ENCODE measurements at regions not wholly inside any gene's neighbourhood (a gene's known extent, or its start where the extent isn't known, plus 50 kb on each side); places are given as distances from the start of the nearest gene placed in this dataset.

- no peak overlapping the region for H3K4me3 Mint-ChIP-seq
- no peak overlapping the region for H3K27ac Mint-ChIP-seq
- H3K27me3 Mint-ChIP-seq = no peaks in the 10 kb centered on the region
- no peaks in the 10 kb centered on the region for H3K4me1 Mint-ChIP-seq (ENCODE audit: low read depth)
- no peaks in the 10 kb centered on the region for H3K36me3 Mint-ChIP-seq
- H3K9me3 Mint-ChIP-seq (ENCODE audit: low read depth) = no peaks in the 10 kb centered on the region
Observed at GRCh38 chr5:67315082-67315989, 118.7 kb upstream of the CD180 start.

DNA sequence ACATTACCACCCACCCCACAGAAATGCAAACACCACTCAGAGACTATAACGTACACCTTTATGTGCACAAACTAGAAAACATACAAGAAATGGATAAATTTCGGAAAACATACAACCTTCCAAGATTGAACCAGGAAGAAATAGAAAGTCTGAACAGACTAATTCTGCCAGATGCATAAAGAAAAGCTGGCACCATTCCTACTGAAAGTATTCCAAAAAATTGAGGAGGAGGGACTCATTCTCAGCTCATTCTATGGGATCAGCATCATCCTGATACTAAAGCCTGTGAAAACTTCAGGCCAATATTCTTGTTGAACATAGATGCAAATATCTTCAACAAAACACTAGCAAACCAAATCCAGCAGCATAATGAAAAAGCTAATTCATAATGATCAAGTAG is 115.1 kb upstream of the CD180 start:
- Mint-ChIP-seq H3K4me1 (ENCODE audit: low read depth) (peaks cover 11% of the 10 kb centered on the region), H3K27me3 (no peaks in the 10 kb centered on the region), H3K4me3 (no peak overlapping the region), H3K36me3 (no peaks in the 10 kb centered on the region), H3K27ac (no peak overlapping the region), H3K9me3 (ENCODE audit: low read depth) (no peaks in the 10 kb centered on the region)

DNA sequence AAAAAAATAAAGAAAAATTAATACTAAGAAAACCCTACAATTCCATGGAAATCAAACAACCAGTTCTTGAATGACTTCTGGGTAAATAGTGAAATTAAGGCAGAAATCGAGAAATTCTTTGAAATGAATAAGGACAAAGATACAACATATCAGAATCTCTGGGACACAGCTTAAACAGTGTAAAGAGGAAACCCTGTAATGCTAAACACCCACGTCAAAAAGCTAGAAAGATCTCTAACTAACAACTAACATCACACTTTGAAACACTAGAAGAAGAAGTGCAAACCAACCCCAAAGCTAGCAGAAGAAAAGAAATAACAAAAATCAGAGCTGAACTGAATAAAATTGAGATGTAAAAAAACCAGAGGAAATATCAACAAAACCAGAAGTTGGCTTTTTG is 114.6 kb upstream of the CD180 start:
- Mint-ChIP-seq H3K4me1 (ENCODE audit: low read depth) (peaks cover 16% of the 10 kb centered on the region), H3K9me3 (ENCODE audit: low read depth) (no peaks in the 10 kb centered on the region), H3K36me3 (no peaks in the 10 kb centered on the region), H3K4me3 (no peak overlapping the region), H3K27me3 (no peaks in the 10 kb centered on the region), H3K27ac (no peak overlapping the region)

DNA sequence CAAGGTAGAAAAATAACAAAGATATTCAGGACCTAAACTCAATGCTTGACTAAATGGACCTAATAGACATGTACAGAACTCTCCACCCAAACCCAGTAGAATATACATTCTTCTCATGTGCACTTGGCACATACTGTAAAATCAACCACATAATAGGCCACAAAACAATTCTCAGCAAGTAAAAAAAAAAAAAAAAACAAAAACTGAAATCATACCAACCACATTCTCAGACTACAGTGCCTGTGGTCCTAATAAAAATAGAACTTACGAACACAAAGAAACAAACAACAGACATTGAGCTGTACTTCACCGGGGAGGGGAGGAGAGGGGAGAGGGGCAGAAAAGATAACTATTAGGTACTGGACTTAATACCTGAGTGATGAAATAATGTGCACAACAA is 114.1 kb upstream of the CD180 start:
- no peak overlapping the region for H3K27ac Mint-ChIP-seq
- no peaks in the 10 kb centered on the region for H3K9me3 Mint-ChIP-seq (ENCODE audit: low read depth)
- H3K27me3 Mint-ChIP-seq = no peaks in the 10 kb centered on the region
- H3K4me1 Mint-ChIP-seq (ENCODE audit: low read depth) = peaks cover 17% of the 10 kb centered on the region
- no peak overlapping the region for H3K4me3 Mint-ChIP-seq
- no peaks in the 10 kb centered on the region for H3K36me3 Mint-ChIP-seq

GRCh38 chr5:67310169-67310568 is 113.6 kb upstream of the CD180 start:
- H3K4me3 Mint-ChIP-seq = no peak overlapping the region
- H3K4me1 Mint-ChIP-seq (ENCODE audit: low read depth) = peaks cover 17% of the 10 kb centered on the region
- no peaks in the 10 kb centered on the region for H3K36me3 Mint-ChIP-seq
- no peaks in the 10 kb centered on the region for H3K27me3 Mint-ChIP-seq
- no peak overlapping the region for H3K27ac Mint-ChIP-seq
- no peaks in the 10 kb centered on the region for H3K9me3 Mint-ChIP-seq (ENCODE audit: low read depth)

GRCh38 chr5:67308988-67309688 is 112.5 kb upstream of the CD180 start:
- Mint-ChIP-seq H3K9me3 (ENCODE audit: low read depth) (no peaks in the 10 kb centered on the region), H3K36me3 (no peaks in the 10 kb centered on the region), H3K4me3 (no peak overlapping the region), H3K27me3 (no peaks in the 10 kb centered on the region), H3K27ac (no peak overlapping the region), H3K4me1 (ENCODE audit: low read depth) (peaks cover 17% of the 10 kb centered on the region)

- no peaks in the 10 kb centered on the region for H3K27me3 Mint-ChIP-seq
- peaks cover 17% of the 10 kb centered on the region for H3K4me1 Mint-ChIP-seq (ENCODE audit: low read depth)
- H3K27ac Mint-ChIP-seq = no peak overlapping the region
- no peaks in the 10 kb centered on the region for H3K36me3 Mint-ChIP-seq
- no peak overlapping the region for H3K4me3 Mint-ChIP-seq
- no peaks in the 10 kb centered on the region for H3K9me3 Mint-ChIP-seq (ENCODE audit: low read depth)
Observed at GRCh38 chr5:67306965-67307607, 110.5 kb upstream of the CD180 start.

- H3K9me3 Mint-ChIP-seq (ENCODE audit: low read depth) = no peaks in the 10 kb centered on the region
- H3K4me3 Mint-ChIP-seq = no peak overlapping the region
- H3K4me1 Mint-ChIP-seq (ENCODE audit: low read depth) = peaks cover 17% of the 10 kb centered on the region
- H3K36me3 Mint-ChIP-seq = no peaks in the 10 kb centered on the region
- H3K27ac Mint-ChIP-seq = no peak overlapping the region
- H3K27me3 Mint-ChIP-seq = no peaks in the 10 kb centered on the region
Observed at GRCh38 chr5:67305913-67306710, 109.5 kb upstream of the CD180 start.

- no peaks in the 10 kb centered on the region for H3K27me3 Mint-ChIP-seq
- no peak overlapping the region for H3K4me3 Mint-ChIP-seq
- H3K9me3 Mint-ChIP-seq (ENCODE audit: low read depth) = no peaks in the 10 kb centered on the region
- no peak overlapping the region for H3K27ac Mint-ChIP-seq
- H3K4me1 Mint-ChIP-seq (ENCODE audit: low read depth) = peaks cover 17% of the 10 kb centered on the region
- H3K36me3 Mint-ChIP-seq = no peaks in the 10 kb centered on the region
Observed at GRCh38 chr5:67305401-67305800, 108.8 kb upstream of the CD180 start.

DNA sequence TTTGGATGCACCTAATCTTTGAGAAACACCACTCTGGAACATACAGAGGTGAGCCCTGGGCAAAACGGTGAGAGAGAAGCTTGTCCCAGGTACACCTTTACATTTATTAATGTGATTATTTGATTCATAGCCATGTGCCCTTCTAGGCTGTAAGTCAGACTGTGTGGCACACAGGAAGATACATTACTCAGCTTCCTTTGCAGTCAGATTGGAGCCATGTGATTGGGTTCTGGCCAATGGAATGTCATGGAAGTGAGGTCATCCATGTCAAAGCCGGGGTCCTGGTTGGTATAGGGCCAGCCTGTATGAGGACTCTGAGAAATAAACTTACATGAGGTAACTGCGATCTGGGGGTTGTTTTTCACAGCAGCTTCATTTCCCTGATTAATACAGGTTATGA is 106.8 kb upstream of the CD180 start:
- H3K36me3 Mint-ChIP-seq = no peaks in the 10 kb centered on the region
- no peaks in the 10 kb centered on the region for H3K27me3 Mint-ChIP-seq
- peaks cover 17% of the 10 kb centered on the region for H3K4me1 Mint-ChIP-seq (ENCODE audit: low read depth)
- no peaks in the 10 kb centered on the region for H3K9me3 Mint-ChIP-seq (ENCODE audit: low read depth)
- H3K27ac Mint-ChIP-seq = no peak overlapping the region
- no peak overlapping the region for H3K4me3 Mint-ChIP-seq

DNA sequence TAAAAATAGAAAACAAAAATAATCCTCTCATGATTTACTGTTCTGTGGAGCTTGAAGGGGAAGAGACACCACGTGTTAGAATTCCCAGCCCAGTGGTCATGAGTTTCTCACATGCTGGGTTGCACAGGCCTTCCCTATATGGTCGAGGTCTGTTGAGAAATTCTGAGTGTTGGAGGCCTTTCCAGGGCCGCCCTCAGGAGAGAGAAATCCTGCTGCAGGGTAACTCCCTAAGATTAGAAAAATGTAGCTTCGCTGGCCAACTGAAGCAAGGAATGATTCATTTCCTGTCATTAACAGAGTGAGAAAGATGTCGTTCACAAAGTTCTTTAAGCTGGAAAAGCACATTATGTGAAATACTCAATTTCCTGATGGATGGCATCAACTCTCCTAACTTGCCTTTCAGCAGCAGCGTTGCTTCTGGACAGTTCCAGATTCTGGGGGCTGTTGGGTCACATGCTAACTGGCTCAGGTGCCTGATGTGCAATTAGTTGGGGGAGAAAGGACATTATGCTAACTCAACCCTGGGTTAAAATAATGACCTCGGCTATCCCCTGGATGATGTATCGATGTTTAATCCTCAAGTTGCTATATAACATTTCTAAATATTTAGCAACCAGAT is 104.8 kb upstream of the CD180 start:
- Mint-ChIP-seq H3K27me3 (no peaks in the 10 kb centered on the region), H3K9me3 (ENCODE audit: low read depth) (no peaks in the 10 kb centered on the region), H3K4me3 (no peak overlapping the region), H3K36me3 (no peaks in the 10 kb centered on the region), H3K27ac (no peak overlapping the region), H3K4me1 (ENCODE audit: low read depth) (peaks cover 3% of the 10 kb centered on the region)

DNA sequence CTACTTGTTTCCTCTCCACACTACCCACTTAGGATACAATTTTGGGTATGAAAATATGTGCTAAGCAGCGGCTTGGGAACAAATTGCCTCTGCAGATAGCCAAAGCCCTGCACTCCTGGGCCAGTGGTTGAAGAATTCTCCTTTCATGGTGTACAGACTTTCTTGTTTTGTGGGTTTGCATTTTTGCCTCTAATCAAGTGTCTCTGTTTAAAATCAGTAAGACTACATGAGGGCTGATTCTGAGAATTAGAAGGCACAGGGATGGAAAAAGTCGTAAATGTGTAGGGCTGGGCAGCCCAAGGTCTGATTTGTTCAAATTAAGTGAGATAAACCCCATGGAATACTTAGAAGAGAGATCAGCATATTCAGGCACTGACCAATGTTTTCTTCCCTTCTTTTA is 103.7 kb upstream of the CD180 start:
- Mint-ChIP-seq H3K4me3 (no peak overlapping the region), H3K36me3 (no peaks in the 10 kb centered on the region), H3K4me1 (ENCODE audit: low read depth) (no peaks in the 10 kb centered on the region), H3K27me3 (no peaks in the 10 kb centered on the region), H3K9me3 (ENCODE audit: low read depth) (no peaks in the 10 kb centered on the region), H3K27ac (no peak overlapping the region)

DNA sequence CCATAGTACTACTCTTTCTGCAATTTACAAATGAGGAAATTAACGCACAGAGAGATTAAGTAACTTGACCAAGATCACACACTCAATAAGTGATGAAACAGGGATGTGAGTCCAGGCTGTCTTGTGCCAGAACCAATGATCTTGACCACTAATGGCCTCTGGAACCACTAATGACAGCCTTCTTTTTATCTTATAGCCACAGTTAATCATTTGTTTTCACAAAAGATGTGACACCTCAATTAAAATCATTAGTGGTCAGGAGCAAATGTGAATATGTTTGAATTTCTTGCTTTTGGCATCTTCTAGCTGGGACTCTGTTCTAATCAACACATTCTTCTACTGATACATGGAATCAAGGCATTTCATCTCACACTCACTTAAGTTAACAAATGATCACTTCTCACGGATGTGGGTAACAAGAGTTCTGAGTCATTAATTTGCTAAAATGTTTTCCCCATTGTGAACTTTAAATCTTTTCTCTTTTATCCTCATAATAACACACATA is 102.7 kb upstream of the CD180 start:
- no peaks in the 10 kb centered on the region for H3K4me1 Mint-ChIP-seq (ENCODE audit: low read depth)
- H3K36me3 Mint-ChIP-seq = no peaks in the 10 kb centered on the region
- H3K9me3 Mint-ChIP-seq (ENCODE audit: low read depth) = no peaks in the 10 kb centered on the region
- H3K4me3 Mint-ChIP-seq = no peak overlapping the region
- H3K27ac Mint-ChIP-seq = no peak overlapping the region
- H3K27me3 Mint-ChIP-seq = no peaks in the 10 kb centered on the region

GRCh38 chr5:67297802-67298532 is 101.4 kb upstream of the CD180 start:
- no peaks in the 10 kb centered on the region for H3K9me3 Mint-ChIP-seq (ENCODE audit: low read depth)
- H3K36me3 Mint-ChIP-seq = no peaks in the 10 kb centered on the region
- no peaks in the 10 kb centered on the region for H3K4me1 Mint-ChIP-seq (ENCODE audit: low read depth)
- H3K4me3 Mint-ChIP-seq = no peak overlapping the region
- H3K27me3 Mint-ChIP-seq = no peaks in the 10 kb centered on the region
- no peak overlapping the region for H3K27ac Mint-ChIP-seq

All from activated naive CD8-positive, alpha-beta T cell (primary cell).